ENCODE measurements at regions not wholly inside any gene's neighbourhood (a gene's known extent, or its start where the extent isn't known, plus 50 kb on each side); places are given as distances from the start of the nearest gene placed in this dataset.

DNA sequence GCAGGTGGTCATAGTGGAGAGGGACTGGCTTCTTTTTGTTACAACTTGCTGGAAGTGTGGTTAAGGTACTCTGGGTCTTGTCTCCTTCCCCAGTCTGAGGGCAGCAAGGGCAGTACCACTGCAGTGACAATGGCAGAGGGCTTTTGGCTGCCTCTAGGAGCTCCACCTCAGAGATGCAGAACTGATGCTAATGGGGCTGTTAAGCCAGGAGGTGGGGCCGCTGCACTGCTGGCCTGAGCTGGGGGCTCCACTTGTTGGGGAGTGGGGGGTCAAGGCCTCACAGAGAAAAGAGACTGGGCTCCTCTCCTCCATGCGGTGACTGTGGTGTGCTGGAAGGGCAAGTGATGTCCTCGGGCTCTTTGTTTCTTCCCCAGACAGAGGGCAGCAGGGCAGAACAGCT lies 135.7 kb downstream of the DSEL start:
- DNase-seq (ENCODE audit: low spot score): no peak

DNA sequence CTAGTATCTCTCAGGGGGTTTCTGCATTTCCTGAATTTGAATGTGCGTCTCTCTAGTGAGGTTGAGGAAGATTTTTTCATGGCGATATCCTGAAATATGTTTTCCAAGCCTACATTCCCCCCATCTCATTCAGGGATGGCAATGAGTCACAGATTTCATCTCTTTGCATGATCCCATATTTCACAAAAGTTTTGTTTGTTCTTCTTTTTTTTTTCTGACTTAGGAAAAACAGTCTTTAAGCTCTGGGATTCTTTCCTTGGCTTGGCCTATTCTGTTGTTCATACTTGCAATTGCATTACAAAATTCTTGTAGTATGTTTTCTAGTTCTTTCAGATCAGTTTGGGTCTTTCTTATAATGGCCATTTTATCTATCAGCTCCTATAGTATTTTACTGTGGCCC lies 136.5 kb downstream of the DSEL start:
- DNase-seq (ENCODE audit: low spot score): no peak

DNA sequence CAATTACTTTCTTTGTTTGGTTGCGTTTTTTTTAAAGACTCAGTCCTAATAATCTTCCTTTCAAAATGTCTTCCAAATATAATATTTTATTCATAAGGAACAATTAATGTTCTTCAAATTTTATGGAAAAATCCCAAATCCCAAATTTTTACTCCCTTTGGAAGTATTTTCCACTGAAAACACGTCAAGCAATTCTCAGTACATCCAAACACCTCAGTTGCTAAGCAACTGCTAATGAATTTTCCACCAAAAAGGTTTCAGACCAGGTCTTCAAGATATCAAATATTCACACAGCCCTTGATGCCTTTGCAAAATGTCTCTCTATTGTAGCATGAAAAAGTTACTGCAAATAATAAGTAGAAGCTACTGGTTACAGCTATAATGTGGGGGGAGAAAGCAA lies 140.1 kb downstream of the DSEL start:
- DNase-seq (ENCODE audit: low spot score): no peak

DNA sequence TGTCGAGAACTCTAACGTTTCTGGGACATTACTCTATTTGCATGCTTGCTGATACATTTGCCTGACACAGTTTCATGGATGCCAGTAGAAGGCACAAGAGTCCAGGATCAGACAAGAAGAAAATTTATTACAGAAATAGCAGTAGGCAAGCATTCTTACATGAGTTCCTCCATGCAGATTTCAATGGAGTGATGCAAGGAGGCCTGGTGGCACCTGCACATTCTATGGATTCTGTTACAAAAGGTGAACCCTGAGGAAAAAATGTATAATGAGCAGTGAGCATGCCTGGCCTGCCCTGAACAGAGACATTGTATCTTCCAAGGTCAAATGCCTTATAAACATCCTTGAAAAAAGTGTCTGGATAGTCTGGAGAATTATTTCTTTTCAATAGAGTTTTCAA lies 142.9 kb downstream of the DSEL start:
- DNase-seq (ENCODE audit: low spot score): no peak

DNA sequence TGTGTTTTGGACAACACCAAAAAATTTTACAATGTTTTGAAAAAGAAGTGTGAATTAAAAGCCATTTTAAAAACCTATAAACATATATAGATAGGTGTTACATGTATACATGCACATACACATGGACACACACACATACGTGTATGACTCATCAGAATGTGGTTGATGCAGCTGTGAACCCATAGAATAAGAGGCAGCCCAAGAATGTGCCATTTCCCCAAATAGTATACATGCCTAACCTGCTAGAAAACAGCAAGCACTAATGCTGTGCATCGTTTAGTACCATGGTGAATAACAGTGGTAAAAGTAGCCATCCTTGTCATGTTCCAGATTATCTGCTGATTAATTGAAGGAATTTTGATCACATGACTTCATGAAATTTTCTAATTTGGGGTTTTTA lies 149.0 kb downstream of the DSEL start:
- DNase-seq (ENCODE audit: low spot score): no peak

DNA sequence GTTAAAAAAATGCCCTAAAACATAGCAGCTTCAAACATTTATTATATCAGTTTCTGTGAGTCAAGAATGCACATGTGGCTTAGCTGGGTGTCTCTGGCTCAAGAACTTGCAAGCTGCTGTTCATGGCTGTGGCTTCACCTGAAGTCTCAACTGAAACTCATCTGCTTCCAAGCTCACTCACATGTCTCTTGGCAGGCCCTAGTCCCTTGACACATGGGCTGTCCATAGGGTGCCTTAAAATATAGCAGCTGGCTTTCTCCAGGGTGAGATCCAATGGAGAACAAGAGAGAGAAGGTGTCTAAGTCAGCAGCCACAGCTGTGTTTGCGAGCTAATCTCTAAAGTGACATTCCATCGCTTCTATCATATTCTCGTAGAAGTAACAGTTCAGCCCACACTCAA lies 152.8 kb downstream of the DSEL start:
- no peak for DNase-seq (ENCODE audit: low spot score)

DNA sequence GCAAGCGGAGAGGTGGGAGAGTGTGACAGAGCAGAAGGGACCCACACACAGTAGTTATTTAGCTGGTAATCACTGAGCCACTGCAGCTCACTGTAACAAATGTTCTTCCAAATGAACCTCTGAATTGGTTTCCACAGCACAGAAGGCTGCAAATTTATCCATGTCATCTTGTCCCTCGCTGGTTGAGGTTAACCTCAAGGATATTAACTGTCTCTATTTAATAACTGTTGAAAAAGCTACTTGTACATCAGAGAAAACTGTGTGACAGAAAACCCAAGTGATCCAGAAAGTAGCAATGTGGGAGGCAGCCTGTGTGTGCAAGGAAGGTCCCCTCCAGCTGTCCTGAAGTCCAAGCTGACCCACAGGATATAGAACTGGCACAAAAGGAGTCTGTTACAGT lies 153.6 kb downstream of the DSEL start:
- no peak for DNase-seq (ENCODE audit: low spot score)

DNA sequence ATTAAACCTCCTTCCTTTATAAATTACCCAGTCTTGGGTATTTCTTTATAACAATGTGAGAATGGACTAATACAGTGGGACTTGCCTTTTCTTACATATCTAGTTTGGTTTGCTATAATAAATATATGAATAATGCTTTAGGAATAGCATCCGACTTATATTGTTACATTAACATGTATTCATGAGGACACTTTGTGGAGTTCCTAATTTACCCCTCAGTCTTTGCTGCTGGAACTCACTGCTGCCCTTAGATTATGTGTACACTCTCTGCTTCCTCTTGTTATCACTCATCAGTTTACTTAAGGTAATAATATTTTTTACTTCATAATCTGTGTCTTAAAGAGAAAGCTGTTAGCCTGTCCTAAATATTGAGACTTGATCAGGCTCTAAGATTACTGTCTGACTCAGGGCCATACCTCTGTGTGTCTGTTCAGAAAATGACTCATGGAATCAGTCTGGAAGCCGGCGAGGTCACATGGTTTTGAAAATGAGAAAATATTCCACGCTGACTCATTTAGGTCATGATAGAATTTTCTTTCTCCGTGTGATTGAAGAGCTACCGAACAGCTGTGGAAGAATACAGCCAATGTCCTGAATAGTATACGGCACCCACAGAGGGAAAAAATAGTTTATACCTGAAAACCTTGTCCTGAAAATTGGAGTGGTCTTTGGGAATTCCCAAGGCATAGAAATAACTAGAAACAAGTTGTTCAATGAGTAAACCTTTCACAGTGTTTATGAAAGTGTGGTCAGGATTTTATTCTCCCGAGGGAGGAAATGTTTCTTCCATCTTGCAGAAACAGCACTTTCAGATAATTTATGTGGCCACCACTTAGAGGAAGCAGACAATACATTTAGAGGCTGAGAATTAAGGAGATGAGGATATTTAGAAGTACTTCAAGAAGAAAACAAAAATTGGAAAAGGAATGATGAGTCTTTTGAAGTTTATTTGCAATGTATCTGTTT lies 156.4 kb downstream of the DSEL start:
- peak; percentile 20 for DNase-seq (ENCODE audit: low spot score)

DNA sequence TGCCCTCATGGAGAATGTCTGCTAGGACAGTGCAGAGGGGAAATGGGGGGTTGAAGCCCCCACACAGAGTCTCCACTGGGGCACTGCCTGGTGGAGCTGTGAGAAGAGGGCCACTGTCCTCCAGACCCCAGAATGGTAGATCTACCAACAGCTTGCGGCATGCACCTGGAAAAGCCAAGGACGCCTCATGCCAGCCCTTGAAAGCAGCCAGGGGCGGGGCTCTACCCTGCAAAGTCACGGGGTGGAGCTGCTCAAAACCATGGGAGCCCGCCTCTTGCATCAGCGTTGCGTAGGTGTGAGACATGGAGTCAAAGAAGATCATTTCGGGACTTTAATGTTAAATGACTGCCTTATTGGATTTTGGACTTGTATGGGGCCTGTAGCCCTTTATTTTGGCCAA lies 157.6 kb downstream of the DSEL start:
- no peak for DNase-seq (ENCODE audit: low spot score)

DNA sequence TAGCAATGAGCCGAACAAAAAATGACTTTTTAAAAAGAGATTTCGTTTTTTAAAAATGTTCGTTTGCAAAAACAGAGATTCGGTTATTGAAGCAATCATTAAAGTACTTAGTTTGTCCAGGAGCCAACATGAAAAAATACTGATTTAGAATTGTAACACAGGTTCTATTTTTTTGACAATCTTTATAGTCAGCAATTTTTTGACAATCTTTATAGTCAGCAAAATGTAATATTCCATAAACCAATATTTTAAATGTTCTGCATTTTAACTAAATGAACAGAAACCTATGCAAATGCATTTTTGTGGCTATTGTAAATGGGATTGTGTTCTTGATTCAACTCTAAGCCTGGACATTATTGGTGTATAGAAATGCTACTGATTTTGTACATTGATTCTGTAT lies 161.8 kb downstream of the DSEL start:
- DNase-seq (ENCODE audit: low spot score): no peak

DNA sequence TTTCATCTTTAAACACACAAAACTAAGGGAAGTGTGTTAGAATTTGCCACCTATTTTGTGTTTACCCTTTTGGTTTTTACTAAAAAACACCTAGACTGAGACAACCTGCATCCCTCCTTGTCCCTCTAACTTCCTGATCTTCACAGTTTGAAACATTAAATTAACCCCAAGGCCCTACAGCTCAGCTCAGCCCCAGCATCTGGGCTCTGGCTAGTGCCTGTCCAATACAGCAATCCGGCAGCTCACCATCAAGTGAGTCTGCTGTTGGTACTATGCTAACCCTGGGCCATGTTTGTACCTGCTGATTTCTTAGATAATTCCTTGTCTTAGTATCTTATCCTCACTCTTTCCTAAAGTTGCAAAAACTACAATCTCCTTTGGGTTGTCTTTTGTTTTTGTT lies 162.4 kb downstream of the DSEL start:
- no peak for DNase-seq (ENCODE audit: low spot score)

DNA sequence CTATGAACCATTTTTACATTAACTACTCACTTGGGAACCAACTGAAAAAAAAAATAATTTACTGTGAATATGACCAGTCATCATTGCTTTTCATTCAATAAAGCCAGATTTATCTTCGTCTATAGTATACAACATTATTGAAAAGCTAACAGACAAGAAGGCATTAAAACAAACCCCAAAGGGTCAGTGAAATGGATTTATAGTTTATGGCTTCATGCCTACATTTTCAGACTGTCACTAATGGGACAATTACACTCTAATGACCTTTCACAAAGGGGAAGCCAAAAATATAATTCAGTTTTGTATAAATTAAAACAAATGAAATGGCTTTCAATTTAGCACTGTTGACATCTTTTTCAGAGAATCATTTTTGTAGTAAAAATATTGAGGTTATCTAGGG lies 169.1 kb downstream of the DSEL start:
- DNase-seq (ENCODE audit: low spot score): no peak

DNA sequence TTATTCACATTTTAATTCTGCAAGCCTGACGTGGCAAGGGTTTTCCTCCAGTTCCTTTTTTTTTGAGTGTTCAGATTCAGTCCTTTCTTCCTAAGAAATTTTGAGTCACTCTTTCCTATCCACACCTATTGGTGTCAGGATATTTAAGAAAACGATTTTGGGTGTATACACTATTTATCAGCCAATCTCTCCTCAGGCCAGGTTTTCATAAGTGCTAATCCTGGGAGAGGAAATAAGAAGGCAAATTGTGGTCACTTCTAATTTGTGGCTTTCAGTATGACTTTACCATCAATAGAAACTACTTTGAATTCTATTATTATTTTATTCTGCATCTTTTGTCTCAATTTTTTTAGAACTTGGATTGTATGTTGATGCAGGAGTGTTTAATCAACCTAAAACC lies 174.4 kb downstream of the DSEL start:
- DNase-seq (ENCODE audit: low spot score): no peak

DNA sequence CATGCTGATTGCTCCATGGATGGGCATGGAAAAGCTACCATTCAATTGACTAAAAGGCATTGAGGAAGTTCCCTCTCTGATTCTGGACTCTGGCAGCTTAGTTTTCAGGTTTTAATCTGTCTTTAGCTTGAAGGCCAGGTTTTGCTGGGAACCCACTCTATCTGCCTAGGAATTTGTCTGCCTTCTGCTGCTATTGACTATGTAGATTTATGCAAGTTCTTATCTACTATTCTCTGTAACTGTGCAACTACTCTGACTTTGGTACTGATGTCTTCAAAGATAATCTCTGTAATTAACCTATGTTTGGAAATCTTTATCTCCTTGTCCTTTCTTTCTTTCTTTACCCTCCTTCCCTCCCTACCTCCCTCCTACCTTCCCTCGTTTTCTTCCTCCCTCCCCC lies 178.8 kb downstream of the DSEL start:
- no peak for DNase-seq (ENCODE audit: low spot score)

DNA sequence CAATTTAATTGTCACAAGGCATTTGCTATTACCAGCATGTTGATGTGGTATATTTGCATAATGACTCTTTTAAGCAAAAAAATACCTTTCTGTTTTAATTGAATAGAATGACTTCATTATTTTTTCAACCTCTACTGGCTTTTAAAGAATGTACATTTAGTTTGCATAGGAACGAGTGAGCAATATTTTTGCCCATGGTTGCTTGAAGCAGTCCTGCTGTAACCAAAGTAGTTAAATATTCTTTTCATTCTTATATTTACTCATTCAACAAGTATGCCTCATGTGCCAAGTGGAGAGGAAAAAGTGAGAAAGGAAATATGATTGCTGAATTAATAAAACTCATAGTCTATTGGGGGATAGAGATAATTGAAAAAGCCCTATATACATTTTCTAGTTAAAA lies 184.7 kb downstream of the DSEL start:
- no peak for DNase-seq (ENCODE audit: low spot score)

DNA sequence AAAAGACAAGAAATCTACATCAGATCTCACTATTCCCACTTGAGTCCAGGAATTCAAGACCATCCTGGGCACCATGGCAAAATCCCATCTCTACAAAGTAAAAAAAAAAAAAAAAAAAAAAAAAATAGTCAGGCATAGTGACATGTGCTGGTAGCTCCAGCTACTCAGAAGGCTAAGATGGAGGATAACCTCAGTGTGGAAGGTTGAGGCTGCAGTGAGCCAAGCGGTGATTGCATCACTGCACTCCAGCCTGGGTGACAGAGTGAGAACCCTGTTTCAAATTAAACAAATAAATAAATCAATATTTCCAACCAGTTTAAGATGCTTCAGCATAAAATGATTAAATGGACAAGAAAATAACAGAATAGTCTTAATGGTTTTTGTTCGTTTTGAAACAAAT lies 197.4 kb downstream of the DSEL start:
- no peak for DNase-seq (ENCODE audit: low spot score)

DNA sequence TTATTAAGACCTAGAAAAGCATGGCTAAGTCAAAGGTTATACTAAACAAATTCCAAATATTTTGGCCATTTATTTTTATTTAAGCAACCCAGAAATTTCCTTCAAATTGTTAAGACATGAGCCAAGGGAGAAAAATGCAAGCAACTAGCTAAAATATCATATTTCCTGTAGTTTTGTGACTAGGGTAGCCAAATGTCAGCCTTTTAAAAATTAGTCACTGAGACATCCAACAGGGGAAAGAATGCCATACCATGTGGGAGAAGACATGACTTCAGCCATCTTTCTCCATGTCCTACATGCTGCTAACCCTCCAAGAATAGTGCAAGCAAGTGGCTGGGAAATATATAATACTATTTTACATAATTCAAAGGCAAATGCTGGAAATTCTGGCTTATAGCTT lies 197.9 kb downstream of the DSEL start:
- DNase-seq (ENCODE audit: low spot score): no peak

DNA sequence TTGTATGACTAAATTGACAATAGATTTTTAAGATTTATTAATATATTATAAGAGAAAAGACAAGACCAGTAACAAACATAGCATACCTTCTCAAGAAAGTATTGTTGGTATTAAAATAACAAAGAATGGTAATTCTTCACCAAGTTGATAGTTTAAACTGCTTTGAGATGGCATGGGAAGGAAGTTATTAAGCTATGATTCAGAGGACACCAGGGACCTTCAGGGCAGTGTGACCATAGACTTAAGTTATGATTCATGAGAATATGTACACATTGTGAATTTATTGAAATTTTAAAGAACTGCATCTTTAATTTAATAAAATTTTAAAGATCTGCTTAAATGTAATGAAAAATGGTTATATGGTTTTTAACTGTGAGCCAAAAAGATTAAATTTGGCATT lies 205.7 kb downstream of the DSEL start:
- no peak for DNase-seq (ENCODE audit: low spot score)

DNA sequence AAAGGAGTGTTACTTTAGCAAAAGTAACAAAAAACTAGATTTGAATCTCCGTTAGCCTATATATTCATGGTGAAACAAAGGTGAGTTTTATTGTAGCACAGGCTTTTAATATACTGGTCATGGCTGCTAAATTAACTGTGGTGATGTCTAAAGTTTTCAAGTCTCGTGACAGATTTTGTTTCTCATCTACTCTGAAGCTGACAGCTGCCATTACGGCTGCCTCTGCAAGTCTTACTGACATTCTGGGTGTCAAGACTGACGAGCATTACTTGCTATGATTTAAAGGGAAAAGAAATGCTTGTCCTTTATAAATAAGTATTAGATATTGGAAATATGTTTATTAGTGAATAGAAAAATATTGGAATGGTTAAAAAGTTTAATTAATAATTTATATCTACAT lies 207.7 kb downstream of the DSEL start:
- no peak for DNase-seq (ENCODE audit: low spot score)

DNA sequence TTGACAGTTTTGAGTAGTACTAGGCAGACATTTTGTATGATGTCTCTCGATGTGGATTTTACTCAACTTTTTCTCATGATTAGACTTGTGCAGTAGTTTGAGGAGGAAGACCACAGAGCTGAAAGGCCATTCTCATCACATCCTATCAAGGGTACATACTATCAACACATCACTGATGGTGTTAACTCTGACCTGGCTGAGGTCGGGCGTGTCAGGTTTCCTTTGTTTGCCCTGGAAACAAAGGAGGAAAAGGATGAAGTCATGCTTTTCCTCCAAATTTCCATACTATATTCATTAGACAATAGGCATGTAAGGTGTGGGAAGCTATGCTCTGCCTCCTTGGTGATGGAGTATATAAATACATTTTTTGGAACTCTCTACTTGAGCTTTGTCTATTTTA lies 211.1 kb downstream of the DSEL start:
- DNase-seq (ENCODE audit: low spot score): no peak

DNA sequence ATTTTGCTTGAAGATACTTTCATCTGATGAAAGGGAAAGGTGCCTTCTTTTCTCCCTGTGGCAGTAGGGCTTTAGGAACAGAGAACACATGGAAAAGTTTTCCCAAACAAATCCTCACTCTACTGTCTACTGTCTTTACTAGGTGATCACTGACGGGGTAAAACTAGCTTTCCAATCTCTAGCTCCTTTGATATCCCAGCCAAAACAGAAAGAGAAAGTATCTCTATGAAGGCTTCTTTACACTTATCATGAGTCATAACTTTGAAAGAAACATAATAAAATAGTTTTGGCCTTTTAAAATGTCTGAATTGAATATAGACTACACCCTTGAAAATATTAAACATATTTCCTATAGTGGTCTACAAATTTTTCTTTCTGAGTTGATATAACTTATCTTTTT lies 214.5 kb downstream of the DSEL start:
- DNase-seq (ENCODE audit: low spot score): no peak

DNA sequence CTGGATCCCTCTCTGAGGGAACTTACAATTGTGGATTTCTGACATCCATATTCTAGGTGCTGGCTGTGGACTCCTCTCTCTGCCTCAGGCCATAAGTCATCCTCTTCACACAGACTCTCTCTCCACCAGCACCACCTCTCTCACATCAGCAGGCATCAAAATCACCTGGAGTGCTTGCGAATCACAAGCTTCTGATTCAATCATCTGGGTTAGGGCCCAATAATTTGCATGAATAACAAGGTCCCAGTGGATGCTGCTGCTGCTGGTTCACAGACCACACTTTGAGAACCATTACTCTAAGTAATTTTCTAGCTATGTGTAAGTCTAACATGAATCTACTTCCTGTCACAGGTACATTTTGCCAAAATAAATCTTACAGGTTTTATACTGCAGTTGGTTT lies 214.9 kb downstream of the DSEL start:
- DNase-seq (ENCODE audit: low spot score): no peak

DNA sequence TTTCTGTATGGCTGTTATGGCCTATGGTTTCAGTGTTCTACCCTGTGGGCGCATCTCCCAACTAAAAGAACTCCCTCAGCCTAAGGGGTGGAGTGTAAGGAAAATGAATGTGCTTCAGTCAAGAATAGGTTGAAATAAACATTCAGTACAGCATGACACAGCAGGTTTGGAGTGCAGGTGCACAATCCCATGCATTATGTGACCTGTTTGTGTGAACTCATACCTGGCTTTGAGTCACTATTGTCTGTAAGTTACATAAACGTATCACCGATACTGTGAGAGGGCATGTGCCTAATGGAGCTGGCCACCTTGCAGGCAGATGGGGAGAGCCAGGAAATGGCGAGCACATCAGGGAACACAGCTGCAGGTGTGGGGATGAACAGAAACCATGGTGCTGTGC lies 216.0 kb downstream of the DSEL start:
- no peak for DNase-seq (ENCODE audit: low spot score)

DNA sequence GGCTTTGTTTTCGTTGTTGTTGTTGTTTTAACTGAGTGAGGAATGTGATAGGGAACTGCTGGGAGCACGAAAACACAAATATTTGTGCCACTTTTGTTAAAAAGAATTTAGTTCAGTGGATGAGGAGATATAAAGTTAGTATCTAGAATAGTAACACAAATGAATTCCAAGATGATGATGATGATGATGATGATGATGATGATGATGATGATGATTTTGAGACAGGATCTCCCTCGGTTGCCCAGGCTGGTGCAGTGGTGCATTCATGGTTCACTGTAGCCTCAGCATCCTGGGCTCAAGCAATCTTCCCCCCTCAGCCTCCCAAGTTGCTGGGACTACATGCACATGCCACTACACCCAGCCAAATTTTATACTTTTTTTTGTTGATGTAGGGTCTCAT lies 223.7 kb downstream of the DSEL start:
- no peak for DNase-seq (ENCODE audit: low spot score)
